ENCODE measurements at regions not wholly inside any gene's neighbourhood (a gene's known extent, or its start where the extent isn't known, plus 50 kb on each side); places are given as distances from the start of the nearest gene placed in this dataset.

- DNase-seq (ENCODE audit: low read depth in 2 of 2): no peak
These were observed 108.4 kb downstream of the LSM3 start for GRCh38 chr3:14286887-14287500.

GRCh38 chr3:14288177-14288788 lies 109.7 kb downstream of the LSM3 start:
- no peak for DNase-seq (ENCODE audit: low read depth in 2 of 2)

- no peak for DNase-seq (ENCODE audit: low read depth in 2 of 2)
These were observed 110.3 kb downstream of the LSM3 start for GRCh38 chr3:14288833-14289451.

GRCh38 chr3:14289590-14290461 lies 111.2 kb downstream of the LSM3 start:
- DNase-seq (ENCODE audit: low read depth in 2 of 2): no peak

GRCh38 chr3:14290631-14291385 lies 111.6 kb upstream of the SLC6A6 start:
- DNase-seq (ENCODE audit: low read depth in 2 of 2): no peak

- DNase-seq (ENCODE audit: low read depth in 2 of 2): no peak
These were observed 107.4 kb upstream of the SLC6A6 start for GRCh38 chr3:14295037-14295436.

GRCh38 chr3:14295801-14296200 lies 106.6 kb upstream of the SLC6A6 start:
- no peak for DNase-seq (ENCODE audit: low read depth in 2 of 2)

GRCh38 chr3:14297305-14297704 lies 105.1 kb upstream of the SLC6A6 start:
- DNase-seq (ENCODE audit: low read depth in 2 of 2): no peak

- DNase-seq (ENCODE audit: low read depth in 2 of 2): no peak
These were observed 104.6 kb upstream of the SLC6A6 start for GRCh38 chr3:14297784-14298236.

- no peak for DNase-seq (ENCODE audit: low read depth in 2 of 2)
These were observed 104.0 kb upstream of the SLC6A6 start for GRCh38 chr3:14298442-14298841.

GRCh38 chr3:14298991-14299555 lies 103.3 kb upstream of the SLC6A6 start:
- DNase-seq (ENCODE audit: low read depth in 2 of 2): no peak

GRCh38 chr3:14299767-14300166 lies 102.6 kb upstream of the SLC6A6 start:
- no peak for DNase-seq (ENCODE audit: low read depth in 2 of 2)

GRCh38 chr3:14300721-14301399 lies 101.5 kb upstream of the SLC6A6 start:
- DNase-seq (ENCODE audit: low read depth in 2 of 2): no peak

- DNase-seq (ENCODE audit: low read depth in 2 of 2): no peak
These were observed 100.8 kb upstream of the SLC6A6 start for GRCh38 chr3:14301558-14301957.

GRCh38 chr3:14303336-14304100 lies 98.9 kb upstream of the SLC6A6 start:
- DNase-seq (ENCODE audit: low read depth in 2 of 2): no peak

GRCh38 chr3:14304101-14305045 lies 98.0 kb upstream of the SLC6A6 start:
- DNase-seq (ENCODE audit: low read depth in 2 of 2): no peak

GRCh38 chr3:14305324-14305723 lies 97.1 kb upstream of the SLC6A6 start:
- no peak for DNase-seq (ENCODE audit: low read depth in 2 of 2)

GRCh38 chr3:14306142-14306541 lies 96.3 kb upstream of the SLC6A6 start:
- no peak for DNase-seq (ENCODE audit: low read depth in 2 of 2)
